Stomach smooth muscle (tissue), 2 donors: ENCODE measurements at regions not wholly inside any gene's neighbourhood (a gene's known extent, or its start where the extent isn't known, plus 50 kb on each side); places are given as distances from the start of the nearest gene placed in this dataset.

ENCODE experiments used
- H3K27ac ChIP-seq: one replicate; pipeline ENCODE4 v1.7.0; 2013; ENCODE audit warnings: mild to moderate bottlenecking, low read length, inconsistent platforms
- H3K27me3 ChIP-seq, 2 donors: one replicate each; pipeline ENCODE4 v1.7.0; 2013; ENCODE audit warnings: low read length in 2 of 2; ENCODE audit not compliant: insufficient read depth in 2 of 2, control insufficient read depth in 1 of 2
- H3K36me3 ChIP-seq, 2 donors: one replicate each; pipeline ENCODE4 v1.7.0; 2013; ENCODE audit warnings: low read length in 2 of 2; ENCODE audit not compliant: control insufficient read depth in 2 of 2, insufficient read depth in 2 of 2
- H3K4me1 ChIP-seq: one replicate; pipeline ENCODE4 v1.7.0; 2013; ENCODE audit warnings: low read length; ENCODE audit not compliant: control insufficient read depth, insufficient read depth
- H3K4me3 ChIP-seq, 2 donors: one replicate each; pipeline ENCODE4 v1.7.0; 2013; ENCODE audit warnings: low read length in 2 of 2
- H3K9ac ChIP-seq, 2 donors: one replicate each; pipeline ENCODE4 v1.7.0; 2013; ENCODE audit warnings: low read length in 2 of 2, mild to moderate bottlenecking in 1 of 2
- H3K9me3 ChIP-seq, 2 donors: one replicate each; pipeline ENCODE4 v1.7.0; 2013; ENCODE audit warnings: low read length in 2 of 2; ENCODE audit not compliant: control insufficient read depth in 2 of 2
- donor health status: healthy.
- donor health status: Pancreatic carcinoma.

DNA sequence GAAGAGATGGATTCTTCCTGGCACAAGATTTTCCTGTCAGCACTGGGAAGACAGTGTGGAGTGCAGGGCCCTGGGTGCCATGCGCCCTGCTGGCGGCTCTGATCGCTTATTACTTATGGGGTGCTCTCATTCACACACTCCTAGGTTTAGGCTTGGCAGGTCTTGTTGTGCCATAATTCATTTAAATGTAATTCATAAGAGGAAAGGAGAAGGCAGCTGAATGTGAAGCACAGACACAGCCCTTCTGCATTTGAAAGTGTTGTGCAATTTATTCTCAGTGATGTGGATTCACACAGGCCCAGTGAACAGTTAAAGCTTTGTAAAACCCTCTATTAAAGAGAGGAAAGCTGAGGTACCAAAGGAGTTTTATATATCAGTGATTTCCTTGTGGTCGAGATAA, 249.7 kb downstream of the C4orf33 start:
- Histone ChIP-seq H3K4me1 (no peaks in the 10 kb centered on the region), H3K27me3 (no peaks in the 10 kb centered on the region), H3K9me3 (no peaks in the 10 kb centered on the region), H3K4me3 (no peak overlapping the region), H3K36me3 (no peaks in the 10 kb centered on the region), H3K9ac (no peak overlapping the region), H3K27ac (no peak overlapping the region)

- no peaks in the 10 kb centered on the region for H3K4me1 ChIP-seq
Measured at GRCh38 chr4:129346036-129346435, 250.1 kb downstream of the C4orf33 start.

GRCh38 chr4:129346734-129347133, 250.8 kb downstream of the C4orf33 start:
- H3K9ac ChIP-seq, result no peak overlapping the region
- H3K36me3 ChIP-seq, result no peaks in the 10 kb centered on the region
- H3K27me3 ChIP-seq, result no peaks in the 10 kb centered on the region
- H3K9me3 ChIP-seq, result no peaks in the 10 kb centered on the region
- H3K4me1 ChIP-seq, result no peaks in the 10 kb centered on the region
- no peak overlapping the region for H3K27ac ChIP-seq
- H3K4me3 ChIP-seq, result no peak overlapping the region

More at GRCh38 chr4:129346036-129346435, 250.1 kb downstream of the C4orf33 start:
- Histone ChIP-seq H3K9me3 (no peaks in the 10 kb centered on the region), H3K9ac (no peak overlapping the region), H3K27ac (no peak overlapping the region), H3K36me3 (no peaks in the 10 kb centered on the region), H3K4me3 (no peak overlapping the region), H3K27me3 (no peaks in the 10 kb centered on the region)

GRCh38 chr4:129350834-129351721, 255.1 kb downstream of the C4orf33 start:
- H3K36me3 ChIP-seq, result no peaks in the 10 kb centered on the region
- H3K27me3 ChIP-seq, result no peaks in the 10 kb centered on the region
- no peaks in the 10 kb centered on the region for H3K9me3 ChIP-seq
- H3K4me3 ChIP-seq, result no peak overlapping the region
- no peak overlapping the region for H3K27ac ChIP-seq
- no peak overlapping the region for H3K9ac ChIP-seq
- peaks cover 7% of the 10 kb centered on the region for H3K4me1 ChIP-seq

DNA sequence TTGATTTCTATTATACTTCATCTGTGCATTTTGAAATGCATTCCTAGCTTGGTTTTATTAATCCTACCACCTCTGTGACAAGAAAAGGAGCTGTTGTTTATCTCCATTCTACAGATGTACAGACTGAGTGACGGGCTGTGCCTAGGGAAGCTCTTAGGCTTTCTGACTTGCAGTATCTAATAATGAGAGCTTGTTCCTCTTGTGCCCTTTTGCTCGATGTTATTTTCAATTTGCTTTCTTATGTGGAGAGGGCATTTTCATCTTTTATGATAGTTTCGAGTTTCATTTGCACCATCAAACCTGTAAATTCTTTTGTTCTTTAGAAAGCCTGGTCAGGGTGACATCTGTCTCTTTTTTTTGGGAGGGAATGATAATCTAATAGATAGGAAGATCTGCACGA, 256.5 kb downstream of the C4orf33 start:
- Histone ChIP-seq H3K9me3 (no peaks in the 10 kb centered on the region), H3K27me3 (no peaks in the 10 kb centered on the region), H3K4me3 (no peak overlapping the region), H3K36me3 (no peaks in the 10 kb centered on the region), H3K4me1 (peaks cover 7% of the 10 kb centered on the region), H3K9ac (no peak overlapping the region), H3K27ac (no peak overlapping the region)

- H3K27ac ChIP-seq, result no peak overlapping the region
- no peak overlapping the region for H3K4me3 ChIP-seq
- no peaks in the 10 kb centered on the region for H3K27me3 ChIP-seq
- peaks cover 7% of the 10 kb centered on the region for H3K4me1 ChIP-seq
- H3K9ac ChIP-seq, result no peak overlapping the region
- no peaks in the 10 kb centered on the region for H3K9me3 ChIP-seq
- no peaks in the 10 kb centered on the region for H3K36me3 ChIP-seq
Measured at GRCh38 chr4:129353490-129353889, 257.5 kb downstream of the C4orf33 start.

GRCh38 chr4:129355031-129355430, 259.1 kb downstream of the C4orf33 start:
- Histone ChIP-seq H3K27me3 (no peaks in the 10 kb centered on the region), H3K27ac (no peak overlapping the region)

GRCh38 chr4:129355516-129355915, 259.6 kb downstream of the C4orf33 start:
- H3K4me1 ChIP-seq, result peaks cover 7% of the 10 kb centered on the region
- no peak overlapping the region for H3K27ac ChIP-seq
- no peaks in the 10 kb centered on the region for H3K27me3 ChIP-seq
- no peak overlapping the region for H3K9ac ChIP-seq
- no peaks in the 10 kb centered on the region for H3K9me3 ChIP-seq
- H3K4me3 ChIP-seq, result no peak overlapping the region
- H3K36me3 ChIP-seq, result no peaks in the 10 kb centered on the region

More at GRCh38 chr4:129355031-129355430, 259.1 kb downstream of the C4orf33 start:
- H3K4me3 ChIP-seq, result no peak overlapping the region
- H3K9ac ChIP-seq, result no peak overlapping the region
- no peaks in the 10 kb centered on the region for H3K9me3 ChIP-seq
- peaks cover 7% of the 10 kb centered on the region for H3K4me1 ChIP-seq
- H3K36me3 ChIP-seq, result no peaks in the 10 kb centered on the region

DNA sequence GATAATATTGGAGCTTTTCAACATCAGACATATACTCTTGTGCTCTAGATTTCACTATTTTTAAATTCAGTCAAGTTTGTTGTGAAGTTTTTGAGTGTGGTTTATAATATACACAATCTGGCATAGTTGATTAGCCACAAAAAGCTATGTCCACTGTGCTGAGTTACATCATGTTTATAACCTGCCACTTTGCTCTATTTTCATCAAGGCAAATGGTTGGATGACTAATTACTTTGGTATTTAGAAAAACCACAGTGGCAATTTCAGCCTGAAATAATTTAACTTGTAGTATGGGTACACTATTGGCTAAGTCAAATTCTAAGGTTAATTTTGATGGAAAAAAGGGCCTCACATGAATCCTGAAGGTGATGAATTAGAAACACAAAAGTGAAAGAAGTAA, 262.6 kb downstream of the C4orf33 start:
- no peak overlapping the region for H3K27ac ChIP-seq
- H3K4me3 ChIP-seq, result no peak overlapping the region
- H3K27me3 ChIP-seq, result no peaks in the 10 kb centered on the region
- no peaks in the 10 kb centered on the region for H3K36me3 ChIP-seq
- H3K9me3 ChIP-seq, result no peaks in the 10 kb centered on the region
- no peak overlapping the region for H3K9ac ChIP-seq
- peaks cover 7% of the 10 kb centered on the region for H3K4me1 ChIP-seq

- Histone ChIP-seq H3K9ac (no peak overlapping the region), H3K4me3 (no peak overlapping the region), H3K27me3 (no peaks in the 10 kb centered on the region), H3K9me3 (no peaks in the 10 kb centered on the region), H3K36me3 (no peaks in the 10 kb centered on the region), H3K27ac (no peak overlapping the region), H3K4me1 (peaks cover 7% of the 10 kb centered on the region)
Measured at GRCh38 chr4:129359461-129359860, 263.5 kb downstream of the C4orf33 start.

DNA sequence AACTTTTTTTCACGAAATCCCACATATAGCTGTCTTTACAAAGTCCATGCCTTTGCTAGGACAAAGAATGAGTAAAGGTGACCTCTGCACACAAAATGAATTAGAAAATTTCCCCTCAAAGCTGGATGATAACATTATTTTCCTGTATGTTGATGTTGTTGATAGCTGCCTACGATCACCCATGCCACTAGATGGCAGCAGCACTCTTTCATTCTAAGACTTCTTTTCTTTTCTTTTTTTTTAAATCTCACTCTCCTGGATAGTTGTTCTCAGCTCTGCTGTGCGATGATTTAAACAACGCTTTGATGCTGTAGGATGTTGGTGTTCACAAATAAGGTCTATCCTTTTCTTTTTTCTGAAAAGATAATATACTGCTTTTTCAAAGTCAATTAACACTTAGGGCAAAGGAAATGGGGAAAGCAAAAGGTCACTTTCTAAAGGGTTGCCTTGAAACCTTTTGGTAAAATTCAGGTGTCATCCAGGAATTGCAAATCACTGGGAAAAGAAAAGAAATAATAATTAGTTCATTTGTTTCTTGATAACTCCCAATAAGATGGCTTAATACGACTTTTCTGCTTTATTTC, 266.8 kb downstream of the C4orf33 start:
- H3K4me1 ChIP-seq, result no peaks in the 10 kb centered on the region
- no peaks in the 10 kb centered on the region for H3K27me3 ChIP-seq
- H3K9ac ChIP-seq, result no peak overlapping the region
- H3K4me3 ChIP-seq, result no peak overlapping the region
- H3K36me3 ChIP-seq, result no peaks in the 10 kb centered on the region
- no peaks in the 10 kb centered on the region for H3K9me3 ChIP-seq
- no peak overlapping the region for H3K27ac ChIP-seq
